Cardiac muscle cell (in vitro differentiated cells and primary cell): ENCODE measurements at regions not wholly inside any gene's neighbourhood (a gene's known extent, or its start where the extent isn't known, plus 50 kb on each side); places are given as distances from the start of the nearest gene placed in this dataset.
"Not testable (repeated sequence)": the region's sequence is repeated elsewhere in the genome, so short reads cannot be mapped to it uniquely, and the experiment has no call there.

Experiments used
- DNase-seq, 2 donors: peaks; one replicate each; pipeline versions ENCODE4 v3.0.0 to v3.0.0-alpha.2; 2010 to 2017; ENCODE audit warnings: low read depth in 1 of 2, low spot score in 1 of 2
- H3K27ac ChIP-seq: fragments of 200-600 bp; sonication (generic); 2 replicates; pipeline ENCODE4 v1.5.1; 2016
- H3K27me3 ChIP-seq: fragments of 200-600 bp; sonication (generic); 2 replicates; pipeline ENCODE4 v1.6.0; 2016; ENCODE audit warnings: control low read depth
- H3K36me3 ChIP-seq: fragments of 200-600 bp; sonication (generic); 2 replicates; pipeline ENCODE4 v1.5.1; 2016; ENCODE audit warnings: control low read depth
- H3K4me1 ChIP-seq: fragments of 200-600 bp; sonication (generic); 2 replicates; pipeline ENCODE4 v1.8.1; 2017; ENCODE audit warnings: low read depth, mild to moderate bottlenecking, mixed run types
- H3K4me3 ChIP-seq: fragments of 200-600 bp; sonication (generic); 2 replicates; pipeline ENCODE4 v1.5.1; 2016; ENCODE audit warnings: mild to moderate bottlenecking
- H3K9me3 ChIP-seq: fragments of 200-600 bp; sonication (generic); 2 replicates; pipeline ENCODE4 v1.5.1; 2017; ENCODE audit warnings: low read depth, mild to moderate bottlenecking, control low read depth
- TF ChIP-seq, protein P1 (sequence below): IDR thresholded peaks from 2 replicates; pipeline ENCODE4 v1.5.1; 2012; ENCODE audit warnings: low read depth, mild to moderate bottlenecking, low read length

DNA sequence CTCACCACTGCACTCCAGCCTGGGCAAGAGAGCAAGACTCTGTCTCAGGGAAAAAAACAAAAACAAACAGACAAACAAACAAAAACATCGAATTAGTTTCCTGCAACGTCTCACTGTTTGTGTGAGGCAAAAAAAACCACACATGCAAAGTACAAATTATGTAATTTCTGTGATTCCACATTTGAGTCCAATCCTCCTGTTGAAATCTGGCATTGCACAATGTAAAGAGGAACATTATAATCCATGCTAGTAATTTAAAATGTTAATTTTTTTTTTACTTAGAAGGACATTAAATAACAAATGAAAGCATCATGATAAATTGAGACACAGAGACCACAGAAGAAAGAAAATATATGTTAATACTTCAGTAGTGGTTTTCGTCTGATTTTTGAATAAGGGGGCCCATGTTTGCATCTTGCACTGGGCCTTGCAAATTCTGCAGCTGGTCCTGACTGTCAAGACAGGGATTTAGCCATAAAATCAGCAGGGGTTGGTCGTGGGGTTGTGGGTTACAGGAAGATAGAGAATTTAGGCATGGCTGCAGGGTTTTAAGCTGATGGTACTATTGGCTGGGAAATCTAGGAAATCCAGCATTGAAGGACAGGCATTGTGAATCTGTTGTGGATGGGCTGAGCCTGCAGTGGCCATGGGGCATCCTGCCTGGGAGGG lies 102.6 kb upstream of the ALDH3B2 start:
- TF ChIP-seq, protein P1, sequence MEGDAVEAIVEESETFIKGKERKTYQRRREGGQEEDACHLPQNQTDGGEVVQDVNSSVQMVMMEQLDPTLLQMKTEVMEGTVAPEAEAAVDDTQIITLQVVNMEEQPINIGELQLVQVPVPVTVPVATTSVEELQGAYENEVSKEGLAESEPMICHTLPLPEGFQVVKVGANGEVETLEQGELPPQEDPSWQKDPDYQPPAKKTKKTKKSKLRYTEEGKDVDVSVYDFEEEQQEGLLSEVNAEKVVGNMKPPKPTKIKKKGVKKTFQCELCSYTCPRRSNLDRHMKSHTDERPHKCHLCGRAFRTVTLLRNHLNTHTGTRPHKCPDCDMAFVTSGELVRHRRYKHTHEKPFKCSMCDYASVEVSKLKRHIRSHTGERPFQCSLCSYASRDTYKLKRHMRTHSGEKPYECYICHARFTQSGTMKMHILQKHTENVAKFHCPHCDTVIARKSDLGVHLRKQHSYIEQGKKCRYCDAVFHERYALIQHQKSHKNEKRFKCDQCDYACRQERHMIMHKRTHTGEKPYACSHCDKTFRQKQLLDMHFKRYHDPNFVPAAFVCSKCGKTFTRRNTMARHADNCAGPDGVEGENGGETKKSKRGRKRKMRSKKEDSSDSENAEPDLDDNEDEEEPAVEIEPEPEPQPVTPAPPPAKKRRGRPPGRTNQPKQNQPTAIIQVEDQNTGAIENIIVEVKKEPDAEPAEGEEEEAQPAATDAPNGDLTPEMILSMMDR, result no peak
- peak in 1 of 2 donors; percentile 23 for DNase-seq
- H3K27ac ChIP-seq, result no peak overlapping the region
- no peak overlapping the region for H3K4me3 ChIP-seq
- no peaks in the 10 kb centered on the region for H3K9me3 ChIP-seq
- H3K4me1 ChIP-seq, result peaks cover 30% of the 10 kb centered on the region
- H3K27me3 ChIP-seq, result no peaks in the 10 kb centered on the region
- H3K36me3 ChIP-seq, result no peaks in the 10 kb centered on the region

DNA sequence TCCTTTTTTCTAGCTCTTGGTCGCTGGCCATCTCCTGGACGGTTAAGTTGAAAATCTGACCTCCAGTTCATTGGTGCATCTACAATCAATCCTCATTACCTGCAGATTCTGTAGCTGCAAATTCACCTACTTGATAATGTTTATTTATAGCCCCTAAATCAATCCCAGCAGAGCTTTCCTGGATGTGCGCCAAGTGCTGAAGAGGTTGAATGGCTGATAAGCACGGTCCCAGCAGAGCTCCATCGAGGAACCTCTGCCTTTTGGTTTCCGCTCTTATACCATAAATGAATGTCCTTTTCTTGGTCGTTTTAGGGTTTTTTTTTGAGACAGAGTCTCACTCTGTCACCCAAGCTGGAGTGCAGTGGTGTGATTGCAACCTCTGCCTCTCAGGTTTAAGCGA lies 99.8 kb upstream of the ALDH3B2 start:
- H3K4me3 ChIP-seq, H3K9me3 ChIP-seq: not testable (repeated sequence)
- DNase-seq, result peak in 1 of 2 donors; percentile 82

DNA sequence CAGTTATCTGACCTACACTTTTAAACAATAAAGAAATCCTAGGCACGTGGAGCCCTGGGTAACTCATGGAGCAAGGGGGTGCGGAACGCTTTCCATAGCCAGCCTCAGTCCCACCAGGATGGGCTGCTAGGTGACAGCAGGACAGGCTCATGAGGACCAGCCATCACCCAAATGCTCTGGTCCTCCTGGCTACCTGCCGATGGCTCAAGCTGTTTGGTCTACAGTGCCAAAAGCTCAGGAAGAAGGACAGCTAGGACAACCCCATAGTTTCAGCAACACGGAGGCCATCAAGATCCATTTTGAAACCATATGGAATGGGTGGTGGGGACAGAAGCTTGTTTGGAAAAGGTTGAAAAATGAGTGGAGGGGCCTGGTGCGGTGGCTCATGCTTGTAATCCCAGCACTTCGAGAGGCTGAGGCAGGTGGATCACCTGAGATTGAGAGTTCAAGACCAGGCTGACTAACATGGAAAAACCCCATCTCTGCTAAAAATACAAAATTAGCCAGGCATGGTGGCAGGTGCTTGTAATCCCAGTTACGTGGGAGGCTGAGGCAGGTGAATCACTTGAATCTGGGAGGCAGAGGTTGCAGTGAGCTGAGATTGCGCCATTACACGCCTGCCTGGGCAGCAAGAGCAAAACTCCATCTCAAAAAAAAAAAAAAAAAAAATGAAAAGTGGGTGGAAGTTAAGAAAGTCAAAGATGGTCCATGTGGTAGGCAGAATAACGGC lies 93.7 kb upstream of the ALDH3B2 start:
- H3K27ac ChIP-seq, H3K4me1 ChIP-seq: not testable (repeated sequence)

More for the DNA sequence above, 99.8 kb upstream of the ALDH3B2 start:
- H3K4me1 ChIP-seq, result peaks cover 21% of the 10 kb centered on the region
- H3K36me3 ChIP-seq, H3K27me3 ChIP-seq: not testable (repeated sequence)
- H3K27ac ChIP-seq, result peak overlapping the region; percentile 82

DNA sequence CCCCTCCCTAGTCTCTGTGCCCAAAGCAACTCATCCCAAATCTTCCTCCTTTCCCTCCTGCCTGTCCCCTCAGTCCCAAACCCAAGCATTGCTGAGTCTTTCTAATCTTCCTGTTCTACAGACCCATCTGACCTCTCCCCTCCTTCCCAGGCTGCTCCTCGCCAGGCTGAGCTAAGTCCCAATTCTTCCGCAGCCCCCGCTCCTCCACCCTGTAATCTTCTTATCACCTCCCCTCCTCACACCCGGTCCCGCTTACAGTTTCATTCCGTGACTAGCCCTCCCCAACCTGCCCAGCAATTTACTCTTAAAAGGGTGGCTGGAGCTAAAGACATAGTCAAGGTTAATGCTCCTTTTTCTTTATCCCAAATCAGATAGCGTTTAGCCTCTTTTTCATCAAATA lies 86.8 kb upstream of the ALDH3B2 start:
- not testable (repeated sequence) for H3K27me3 ChIP-seq, H3K27ac ChIP-seq, H3K36me3 ChIP-seq, H3K9me3 ChIP-seq, DNase-seq, H3K4me3 ChIP-seq
- H3K4me1 ChIP-seq, result peaks cover 37% of the 10 kb centered on the region

More for the DNA sequence above, 93.7 kb upstream of the ALDH3B2 start:
- not testable (repeated sequence) for H3K9me3 ChIP-seq, H3K27me3 ChIP-seq, DNase-seq, H3K4me3 ChIP-seq, H3K36me3 ChIP-seq

DNA sequence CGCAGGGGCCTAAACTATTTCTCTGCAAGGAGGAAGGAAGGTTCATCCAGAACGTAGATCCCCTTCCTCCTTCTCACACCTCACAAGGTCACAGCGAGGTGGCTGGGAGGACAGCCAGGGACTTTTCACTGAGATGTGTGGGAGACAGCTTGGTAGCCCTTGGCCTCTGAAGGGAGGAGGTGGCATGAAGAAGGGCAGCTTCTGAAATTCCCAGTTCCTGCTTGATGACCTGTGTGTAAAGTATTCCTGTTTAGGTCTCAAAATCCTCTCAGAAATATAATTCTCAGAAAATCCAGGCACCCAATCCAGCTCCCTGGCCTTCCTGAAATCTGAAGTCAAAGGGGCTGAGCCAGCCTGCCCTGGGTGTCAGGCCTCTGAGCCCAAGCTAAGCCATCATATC lies 84.9 kb upstream of the ALDH3B2 start:
- not testable (repeated sequence) for H3K27me3 ChIP-seq, DNase-seq

DNA sequence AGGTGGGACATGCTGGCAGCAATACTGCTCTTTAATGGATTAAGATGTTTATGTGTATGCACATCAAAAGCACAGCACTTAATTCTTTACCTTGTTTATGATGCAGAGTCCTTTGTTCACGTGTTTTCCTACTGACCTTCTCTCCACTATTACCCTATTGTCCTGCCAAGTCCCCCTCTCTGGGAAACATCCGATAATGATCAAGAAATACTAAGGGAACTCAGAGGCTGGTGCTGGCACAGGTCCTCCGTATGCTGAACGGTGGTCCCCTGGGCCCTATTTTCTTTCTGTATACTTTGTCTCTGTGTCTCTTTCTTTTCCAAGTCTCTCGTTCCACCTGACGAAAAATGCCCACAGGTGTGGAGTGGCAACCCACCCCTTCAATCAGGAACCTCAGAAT lies 84.0 kb upstream of the ALDH3B2 start:
- H3K9me3 ChIP-seq, H3K4me3 ChIP-seq, H3K36me3 ChIP-seq, DNase-seq, H3K27me3 ChIP-seq: not testable (repeated sequence)
- peaks cover 49% of the 10 kb centered on the region for H3K4me1 ChIP-seq
- H3K27ac ChIP-seq, result peak overlapping the region; percentile 66

More for the DNA sequence above, 84.9 kb upstream of the ALDH3B2 start:
- H3K9me3 ChIP-seq, H3K4me3 ChIP-seq, H3K36me3 ChIP-seq: not testable (repeated sequence)
- H3K27ac ChIP-seq, result peak overlapping the region; percentile 66
- H3K4me1 ChIP-seq, result peaks cover 44% of the 10 kb centered on the region

DNA sequence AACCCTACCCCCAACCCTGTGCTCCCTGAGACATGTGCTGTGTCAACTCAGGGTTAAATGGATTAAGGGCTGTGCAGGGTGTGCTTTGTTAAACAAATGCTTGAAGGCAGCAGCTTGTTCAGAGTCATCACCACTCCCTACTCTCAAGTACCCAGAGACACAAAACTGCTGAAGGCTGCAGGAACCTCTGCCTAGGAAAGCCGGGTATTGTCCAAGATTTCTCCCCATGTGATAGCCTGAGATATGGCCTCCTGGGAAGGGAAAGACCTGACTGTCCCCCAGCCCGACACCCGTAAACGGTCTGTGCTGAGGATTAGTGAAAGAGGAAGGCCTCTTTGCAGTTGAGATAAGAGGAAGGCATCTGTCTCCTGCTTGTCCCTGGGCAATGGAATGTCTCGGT lies 83.6 kb upstream of the ALDH3B2 start:
- H3K4me3 ChIP-seq, H3K9me3 ChIP-seq, DNase-seq, H3K27me3 ChIP-seq, H3K36me3 ChIP-seq: not testable (repeated sequence)
- H3K27ac ChIP-seq, result peak overlapping the region; percentile 66
- peaks cover 53% of the 10 kb centered on the region for H3K4me1 ChIP-seq

DNA sequence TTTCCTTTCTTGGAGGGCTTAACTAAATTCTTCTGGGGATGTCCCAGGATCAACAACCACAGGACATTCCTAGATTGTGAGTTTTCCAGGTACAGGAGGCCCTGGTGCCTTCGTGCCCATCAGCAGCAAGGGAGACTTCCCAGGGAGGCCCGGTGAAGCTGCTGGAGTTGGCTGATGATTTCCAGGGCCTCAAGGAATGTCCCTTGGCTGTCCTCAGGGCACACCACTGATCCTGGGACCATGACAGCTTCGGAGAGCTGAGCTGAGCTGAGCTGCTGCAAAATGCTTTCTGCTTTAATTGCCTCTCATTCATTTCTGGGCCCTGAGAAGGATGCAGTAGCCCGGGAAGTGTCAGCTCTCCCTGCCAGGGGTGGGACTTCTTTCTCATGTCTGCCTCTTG lies 79.4 kb upstream of the ALDH3B2 start:
- DNase-seq, result peak in 1 of 2 donors; percentile 67
- H3K9me3 ChIP-seq, result not testable (repeated sequence)

DNA sequence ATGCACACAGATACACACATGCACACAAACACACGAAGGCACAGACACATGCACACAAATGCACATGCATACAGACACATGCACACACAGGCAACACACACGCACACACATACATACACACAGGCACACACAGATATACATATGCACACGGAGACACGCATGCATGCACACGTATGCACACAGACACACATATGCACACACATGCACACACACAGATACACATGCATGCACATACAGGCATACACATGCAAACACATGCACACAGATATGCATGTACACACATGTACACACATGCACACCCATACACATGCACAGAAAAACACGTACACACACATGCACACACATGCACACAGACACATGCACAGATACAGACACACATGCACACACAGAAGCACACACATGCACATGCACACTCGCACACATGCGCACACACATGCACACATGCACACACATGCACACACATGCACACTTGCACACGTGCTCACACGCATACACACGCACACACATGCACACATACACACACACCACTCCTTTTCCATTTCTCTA lies 70.8 kb upstream of the ALDH3B2 start:
- no peaks in the 10 kb centered on the region for H3K27me3 ChIP-seq
- no peaks in the 10 kb centered on the region for H3K9me3 ChIP-seq
- H3K4me1 ChIP-seq, result peaks cover 23% of the 10 kb centered on the region
- H3K36me3 ChIP-seq, result no peaks in the 10 kb centered on the region
- H3K27ac ChIP-seq, result peak overlapping the region; percentile 98
- no peak for DNase-seq
- TF ChIP-seq, protein P1, result no peak
- H3K4me3 ChIP-seq, result no peak overlapping the region

More for the DNA sequence above, 79.4 kb upstream of the ALDH3B2 start:
- H3K4me3 ChIP-seq, H3K27me3 ChIP-seq, H3K36me3 ChIP-seq: not testable (repeated sequence)
- Histone ChIP-seq H3K4me1 (peaks cover 37% of the 10 kb centered on the region), H3K27ac (peak overlapping the region; percentile 82)

DNA sequence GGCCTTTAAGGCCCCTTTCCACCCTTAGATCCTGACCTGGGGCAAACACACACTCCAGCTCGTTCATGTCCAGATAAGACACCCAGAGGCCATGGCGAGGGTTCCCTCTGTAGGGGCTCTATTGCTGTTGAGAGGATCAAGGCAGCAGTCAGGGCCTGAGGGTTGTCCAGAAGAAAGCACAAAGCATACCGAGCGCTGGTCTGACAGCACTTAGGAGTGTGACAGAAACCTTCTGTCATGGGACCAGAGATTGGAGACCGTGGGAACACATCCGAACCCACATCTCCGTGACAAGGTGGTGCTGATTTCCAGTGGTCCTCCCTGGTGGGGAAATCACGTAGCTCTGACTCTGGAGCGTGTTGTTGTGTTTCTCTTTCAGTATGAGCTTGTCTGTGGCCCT lies 69.8 kb upstream of the ALDH3B2 start:
- H3K36me3 ChIP-seq, H3K4me3 ChIP-seq, H3K27me3 ChIP-seq, H3K9me3 ChIP-seq: not testable (repeated sequence)
- Histone ChIP-seq H3K27ac (peak overlapping the region; percentile 98), H3K4me1 (peaks cover 23% of the 10 kb centered on the region)
- peak in 1 of 2 donors; percentile 89 for DNase-seq

DNA sequence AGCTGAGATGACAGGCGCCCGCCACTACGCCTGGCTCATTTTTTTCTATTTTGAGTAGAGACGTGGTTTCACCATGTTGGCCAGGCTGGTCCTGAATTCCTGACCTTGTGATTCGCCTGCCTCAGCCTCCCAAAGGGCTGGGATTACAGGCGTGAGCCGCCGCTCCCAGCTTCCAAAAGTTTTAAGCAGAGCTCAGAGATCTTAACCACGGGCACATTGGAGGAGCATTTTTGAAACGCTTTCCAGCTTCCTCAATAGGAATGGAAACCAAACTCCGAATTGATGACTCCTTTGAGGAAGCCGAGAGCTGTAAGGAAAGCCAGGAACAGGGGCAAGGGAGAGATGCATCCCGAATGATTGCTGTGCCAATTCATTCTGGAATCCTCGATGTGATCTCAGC lies 63.8 kb upstream of the ALDH3B2 start:
- DNase-seq, H3K9me3 ChIP-seq, H3K4me3 ChIP-seq, H3K27me3 ChIP-seq, H3K36me3 ChIP-seq, H3K27ac ChIP-seq, H3K4me1 ChIP-seq: not testable (repeated sequence)

DNA sequence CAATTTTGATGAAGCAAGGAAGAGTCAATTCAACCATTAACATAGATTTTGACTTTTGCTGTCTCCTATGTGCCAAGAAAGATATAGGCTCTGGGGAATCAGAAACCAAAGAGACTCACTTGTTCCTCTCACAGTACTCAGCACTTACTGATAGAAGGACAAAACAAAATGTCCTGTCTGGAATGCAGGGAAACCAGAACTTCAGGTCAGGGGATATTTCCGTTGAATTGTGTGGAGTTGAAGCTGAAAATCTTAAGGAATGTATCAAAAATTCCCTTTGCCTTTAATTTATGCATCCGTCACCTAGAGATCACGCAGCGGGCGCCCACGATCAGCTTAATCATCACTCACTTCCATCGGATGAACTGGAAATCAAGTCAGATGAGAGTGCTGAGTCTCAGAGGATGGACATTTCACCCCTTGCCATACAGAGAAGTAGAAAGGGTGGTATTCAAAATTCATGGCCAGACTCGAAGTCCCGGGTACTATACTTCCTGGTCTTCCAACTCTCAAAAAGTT lies 63.2 kb upstream of the ALDH3B2 start:
- DNase-seq, H3K4me1 ChIP-seq, H3K27ac ChIP-seq, H3K9me3 ChIP-seq, H3K27me3 ChIP-seq, H3K4me3 ChIP-seq, H3K36me3 ChIP-seq: not testable (repeated sequence)
